ENCODE measurements at regions not wholly inside any gene's neighbourhood (a gene's known extent, or its start where the extent isn't known, plus 50 kb on each side); places are given as distances from the start of the nearest gene placed in this dataset.

- no peak for ATAC-seq
- no peak overlapping the region for H3K27ac ChIP-seq
Observed at GRCh38 chr2:104213758-104214157, 640.2 kb upstream of the POU3F3 start.

GRCh38 chr2:104215269-104216161, 638.4 kb upstream of the POU3F3 start:
- H3K27ac ChIP-seq, result no peak overlapping the region
- no peak for DNase-seq
- H3K27me3 ChIP-seq, result no peaks in the 10 kb centered on the region
- H3K4me1 ChIP-seq, result no peaks in the 10 kb centered on the region
- no peaks in the 10 kb centered on the region for H3K36me3 ChIP-seq
- WGBS (ENCODE audit: insufficient coverage, low coverage, low lambda C conversion rate, missing lambda C conversion rate), result 25% methylated on average over 14 of the region's 14 CpGs
- H3K9me3 ChIP-seq, result no peaks in the 10 kb centered on the region
- intact Hi-C loops (cut with DNase I), result no loop called here
- no peak for TF ChIP-seq CTCF (IDR thresholded peaks at IDR 0.05)
- no peak for TF ChIP-seq POLR2A (IDR thresholded peaks at IDR 0.05)
- ATAC-seq, result no peak
- no peak overlapping the region for H3K4me3 ChIP-seq

More at GRCh38 chr2:104213758-104214157, 640.2 kb upstream of the POU3F3 start:
- H3K36me3 ChIP-seq, result no peaks in the 10 kb centered on the region
- intact Hi-C loops (cut with DNase I), result no loop called here
- H3K27me3 ChIP-seq, result no peaks in the 10 kb centered on the region
- 49% methylated on average over 8 of the region's 8 CpGs for WGBS (ENCODE audit: insufficient coverage, low coverage, low lambda C conversion rate, missing lambda C conversion rate)
- DNase-seq, result no peak
- H3K4me3 ChIP-seq, result no peak overlapping the region
- H3K9me3 ChIP-seq, result no peaks in the 10 kb centered on the region
- no peak for TF ChIP-seq CTCF (IDR thresholded peaks at IDR 0.05)
- no peak for TF ChIP-seq POLR2A (IDR thresholded peaks at IDR 0.05)
- H3K4me1 ChIP-seq, result no peaks in the 10 kb centered on the region

GRCh38 chr2:104233591-104233990, 620.3 kb upstream of the POU3F3 start:
- no peak for DNase-seq

GRCh38 chr2:104236491-104236890, 617.4 kb upstream of the POU3F3 start:
- DNase-seq (no peak), ATAC-seq (no peak)
- no peaks in the 10 kb centered on the region for H3K27me3 ChIP-seq
- no peak overlapping the region for H3K27ac ChIP-seq
- H3K36me3 ChIP-seq, result no peaks in the 10 kb centered on the region
- intact Hi-C loops (cut with DNase I), result no loop called here
- no peaks in the 10 kb centered on the region for H3K4me1 ChIP-seq
- no peaks in the 10 kb centered on the region for H3K9me3 ChIP-seq
- WGBS (ENCODE audit: insufficient coverage, low coverage, low lambda C conversion rate, missing lambda C conversion rate), result 41% methylated on average over 5 of the region's 5 CpGs
- TF ChIP-seq POLR2A (IDR thresholded peaks at IDR 0.05) (no peak), CTCF (IDR thresholded peaks at IDR 0.05) (no peak)
- H3K4me3 ChIP-seq, result no peak overlapping the region

More at GRCh38 chr2:104233591-104233990, 620.3 kb upstream of the POU3F3 start:
- Histone ChIP-seq H3K4me3 (no peak overlapping the region), H3K27ac (no peak overlapping the region), H3K9me3 (no peaks in the 10 kb centered on the region), H3K36me3 (no peaks in the 10 kb centered on the region), H3K4me1 (no peaks in the 10 kb centered on the region), H3K27me3 (no peaks in the 10 kb centered on the region)
- no peak for ATAC-seq
- intact Hi-C loops (cut with DNase I), result no loop called here
- no CpG with 5 or more reads among the region's 1 CpG for WGBS (ENCODE audit: insufficient coverage, low coverage, low lambda C conversion rate, missing lambda C conversion rate)
- no peak for TF ChIP-seq POLR2A (IDR thresholded peaks at IDR 0.05)

GRCh38 chr2:104240984-104241383, 612.9 kb upstream of the POU3F3 start:
- no peak for TF ChIP-seq POLR2A (IDR thresholded peaks at IDR 0.05)
- TF ChIP-seq CTCF (IDR thresholded peaks at IDR 0.05), result no peak
- intact Hi-C loops (cut with DNase I), result no loop called here
- H3K36me3 ChIP-seq, result no peaks in the 10 kb centered on the region
- H3K4me3 ChIP-seq, result no peak overlapping the region
- no peak overlapping the region for H3K27ac ChIP-seq
- no peaks in the 10 kb centered on the region for H3K4me1 ChIP-seq
- H3K9me3 ChIP-seq, result no peaks in the 10 kb centered on the region
- DNase-seq, result no peak
- no peak for ATAC-seq
- no peaks in the 10 kb centered on the region for H3K27me3 ChIP-seq
